ENCODE measurements at regions not wholly inside any gene's neighbourhood (a gene's known extent, or its start where the extent isn't known, plus 50 kb on each side); places are given as distances from the start of the nearest gene placed in this dataset.

DNA sequence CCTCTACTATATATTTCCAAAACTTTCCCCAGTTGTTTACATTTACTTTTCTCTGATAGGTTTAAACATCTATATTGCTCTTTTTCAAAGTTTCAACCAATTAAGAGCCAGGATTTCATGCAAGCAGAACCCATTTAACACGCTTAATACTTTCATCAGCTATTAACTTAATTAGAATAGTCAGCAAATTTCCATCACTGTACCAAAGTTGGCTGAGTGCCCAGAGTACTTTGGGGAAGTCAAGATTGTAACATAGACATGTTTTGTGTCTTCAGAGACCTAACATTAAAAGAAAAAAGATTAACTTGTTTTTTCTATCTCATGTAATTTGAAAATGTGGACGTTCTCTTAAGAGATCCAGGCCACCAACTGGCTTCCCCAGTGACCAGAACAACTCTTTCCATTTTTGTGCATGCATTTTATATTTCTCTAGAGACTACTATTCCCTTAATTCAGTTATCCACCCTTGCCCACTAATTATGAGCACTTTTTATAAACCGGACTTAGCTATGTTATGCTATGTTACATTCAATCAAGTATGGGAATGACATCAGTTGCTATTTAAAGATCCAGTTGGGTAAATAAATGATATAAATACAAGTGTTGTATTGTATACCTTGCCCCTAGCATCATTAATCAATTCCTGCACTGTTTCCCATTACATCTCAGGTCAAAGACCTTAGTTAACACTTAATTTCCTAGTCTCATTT lies 478.1 kb upstream of the NMUR2 start:
- TF ChIP-seq, protein P1, sequence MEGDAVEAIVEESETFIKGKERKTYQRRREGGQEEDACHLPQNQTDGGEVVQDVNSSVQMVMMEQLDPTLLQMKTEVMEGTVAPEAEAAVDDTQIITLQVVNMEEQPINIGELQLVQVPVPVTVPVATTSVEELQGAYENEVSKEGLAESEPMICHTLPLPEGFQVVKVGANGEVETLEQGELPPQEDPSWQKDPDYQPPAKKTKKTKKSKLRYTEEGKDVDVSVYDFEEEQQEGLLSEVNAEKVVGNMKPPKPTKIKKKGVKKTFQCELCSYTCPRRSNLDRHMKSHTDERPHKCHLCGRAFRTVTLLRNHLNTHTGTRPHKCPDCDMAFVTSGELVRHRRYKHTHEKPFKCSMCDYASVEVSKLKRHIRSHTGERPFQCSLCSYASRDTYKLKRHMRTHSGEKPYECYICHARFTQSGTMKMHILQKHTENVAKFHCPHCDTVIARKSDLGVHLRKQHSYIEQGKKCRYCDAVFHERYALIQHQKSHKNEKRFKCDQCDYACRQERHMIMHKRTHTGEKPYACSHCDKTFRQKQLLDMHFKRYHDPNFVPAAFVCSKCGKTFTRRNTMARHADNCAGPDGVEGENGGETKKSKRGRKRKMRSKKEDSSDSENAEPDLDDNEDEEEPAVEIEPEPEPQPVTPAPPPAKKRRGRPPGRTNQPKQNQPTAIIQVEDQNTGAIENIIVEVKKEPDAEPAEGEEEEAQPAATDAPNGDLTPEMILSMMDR (IDR thresholded peaks at IDR 0.05; ENCODE audit: low read depth, low read length, missing control alignments) = no peak
- H3K27me3 ChIP-seq (replicated peaks) = no peaks in the 10 kb centered on the region
- no peak overlapping the region for H3K4me3 ChIP-seq (ENCODE audit: low read depth, low read length)
- in situ Hi-C loops (cut with HindIII; ENCODE audit: low pct_ligation_motif_present, low sequenced_read_pairs) = no loop called here
- DNase-seq = no peak
- no peaks in the 10 kb centered on the region for H3K36me3 ChIP-seq (replicated peaks)
- no peak overlapping the region for H3K27ac ChIP-seq

DNA sequence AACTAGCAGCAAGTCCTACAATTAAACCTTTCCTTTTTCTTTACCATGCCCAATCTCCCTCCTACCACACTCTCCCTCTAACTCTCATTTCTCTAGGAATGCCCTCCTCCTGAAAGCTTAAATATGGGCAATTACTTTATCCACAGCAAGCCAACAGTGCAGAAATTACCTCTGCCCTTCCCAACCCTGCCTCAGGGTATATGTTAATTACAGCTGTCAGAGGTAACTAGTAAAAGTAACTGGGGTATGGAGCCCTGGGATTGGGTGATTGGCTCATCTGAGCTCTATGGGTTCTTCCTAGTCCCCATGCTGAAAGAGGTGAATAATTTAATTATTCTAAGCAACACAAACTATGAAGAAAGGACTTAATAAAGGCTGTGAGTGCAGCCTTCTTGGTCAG lies 478.9 kb upstream of the NMUR2 start:
- no peak overlapping the region for H3K27ac ChIP-seq
- DNase-seq = no peak
- H3K36me3 ChIP-seq (replicated peaks) = no peaks in the 10 kb centered on the region
- no peak overlapping the region for H3K4me3 ChIP-seq (ENCODE audit: low read depth, low read length)
- H3K27me3 ChIP-seq (replicated peaks) = no peaks in the 10 kb centered on the region
- TF ChIP-seq, protein P1 (IDR thresholded peaks at IDR 0.05; ENCODE audit: low read depth, low read length, missing control alignments) = no peak
- in situ Hi-C loops (cut with HindIII; ENCODE audit: low pct_ligation_motif_present, low sequenced_read_pairs) = no loop called here

DNA sequence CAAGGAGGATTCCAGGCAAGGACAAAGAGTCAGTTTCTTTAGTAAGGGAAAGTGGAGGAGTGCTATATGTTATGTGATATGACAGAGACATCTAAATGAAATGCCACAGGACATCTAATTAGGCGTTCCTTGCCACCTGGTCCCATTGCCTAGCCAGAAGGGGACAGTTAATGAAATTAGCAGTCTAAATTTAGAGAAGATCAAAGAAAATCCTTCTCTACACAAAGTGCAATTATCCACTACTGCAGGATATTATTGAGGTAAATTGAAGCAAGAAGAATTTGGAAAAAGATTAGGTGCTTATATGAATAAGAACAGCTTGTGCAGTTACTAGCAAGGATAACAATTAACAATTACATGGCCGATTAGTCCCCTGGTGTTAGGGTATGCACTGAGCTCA lies 495.3 kb upstream of the NMUR2 start:
- in situ Hi-C loops (cut with HindIII; ENCODE audit: low pct_ligation_motif_present, low sequenced_read_pairs) = no loop called here
- Histone ChIP-seq H3K36me3 (replicated peaks) (no peaks in the 10 kb centered on the region), H3K27ac (no peak overlapping the region), H3K27me3 (replicated peaks) (no peaks in the 10 kb centered on the region), H3K4me3 (ENCODE audit: low read depth, low read length) (no peak overlapping the region)
- TF ChIP-seq, protein P1 (IDR thresholded peaks at IDR 0.05; ENCODE audit: low read depth, low read length, missing control alignments) = no peak
- no peak for DNase-seq

DNA sequence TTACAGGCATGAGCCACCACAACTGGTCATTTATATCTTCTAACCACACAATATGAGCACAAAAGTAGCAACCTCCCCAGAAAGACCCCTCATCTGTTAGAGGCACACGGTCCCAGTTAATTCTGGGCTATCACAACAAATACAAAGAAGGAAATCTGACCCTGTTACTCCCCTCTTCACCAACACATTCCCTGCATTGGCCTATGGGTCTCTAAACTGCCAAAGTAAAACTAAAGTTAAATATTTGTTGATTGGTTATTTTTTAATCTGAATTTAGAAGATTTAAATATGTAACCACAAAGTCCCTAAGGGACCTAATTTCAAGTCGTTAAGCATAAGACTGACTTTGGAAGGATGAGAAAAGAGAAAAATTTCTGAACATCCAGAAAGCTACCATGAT lies 496.7 kb upstream of the NMUR2 start:
- no peak overlapping the region for H3K4me3 ChIP-seq (ENCODE audit: low read depth, low read length)
- H3K27ac ChIP-seq = no peak overlapping the region
- in situ Hi-C loops (cut with HindIII; ENCODE audit: low pct_ligation_motif_present, low sequenced_read_pairs) = no loop called here
- TF ChIP-seq, protein P1 (IDR thresholded peaks at IDR 0.05; ENCODE audit: low read depth, low read length, missing control alignments) = no peak
- H3K36me3 ChIP-seq (replicated peaks) = no peaks in the 10 kb centered on the region
- no peaks in the 10 kb centered on the region for H3K27me3 ChIP-seq (replicated peaks)
- no peak for DNase-seq

DNA sequence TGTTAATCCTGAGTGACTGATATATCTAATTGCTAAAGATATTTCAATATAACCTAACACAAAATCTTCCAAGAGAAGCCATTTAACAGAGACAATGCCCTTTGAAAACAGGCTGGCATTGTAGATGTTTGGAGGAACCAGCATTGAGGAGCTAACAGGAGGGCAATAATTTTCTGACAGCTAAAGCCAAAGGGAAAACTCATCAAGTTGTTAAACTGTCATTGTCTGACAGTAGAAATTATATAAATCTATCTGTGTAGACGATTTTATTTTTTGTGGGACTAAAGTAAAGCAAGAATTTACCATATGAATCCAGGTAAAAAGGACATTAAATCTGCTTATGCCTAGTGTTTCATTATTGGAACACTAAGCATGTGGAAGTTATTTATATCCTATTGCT lies 500.2 kb upstream of the NMUR2 start:
- no peak overlapping the region for H3K4me3 ChIP-seq (ENCODE audit: low read depth, low read length)
- H3K27me3 ChIP-seq (replicated peaks) = no peaks in the 10 kb centered on the region
- H3K36me3 ChIP-seq (replicated peaks) = no peaks in the 10 kb centered on the region
- H3K27ac ChIP-seq = no peak overlapping the region
- TF ChIP-seq, protein P1 (IDR thresholded peaks at IDR 0.05; ENCODE audit: low read depth, low read length, missing control alignments) = no peak
- DNase-seq = no peak
- in situ Hi-C loops (cut with HindIII; ENCODE audit: low pct_ligation_motif_present, low sequenced_read_pairs) = no loop called here

Data from brain microvascular endothelial cell (primary cell).